Cerebellar cortex (tissue), 1 donor: ENCODE measurements at regions not wholly inside any gene's neighbourhood (a gene's known extent, or its start where the extent isn't known, plus 50 kb on each side); places are given as distances from the start of the nearest gene placed in this dataset.

Experiments used
- DNase-seq: peaks from one replicate; pipeline ENCODE4 v3.0.0-alpha.2; 2015; ENCODE audit warnings: low spot score

- no peak for DNase-seq
Measured at GRCh38 chr2:145689277-145689676, 1169.4 kb upstream of the ZEB2 start.

GRCh38 chr2:145688156-145688555 lies 1168.2 kb upstream of the ZEB2 start:
- DNase-seq, result no peak

- DNase-seq, result no peak
Measured at GRCh38 chr2:145687442-145688134, 1167.7 kb upstream of the ZEB2 start.

GRCh38 chr2:145685383-145686050 lies 1165.6 kb upstream of the ZEB2 start:
- DNase-seq, result no peak

GRCh38 chr2:145682546-145683157 lies 1162.7 kb upstream of the ZEB2 start:
- DNase-seq, result no peak

- DNase-seq, result no peak
Measured at GRCh38 chr2:145680276-145680675, 1160.4 kb upstream of the ZEB2 start.

- DNase-seq, result no peak
Measured at GRCh38 chr2:145677371-145677770, 1157.5 kb upstream of the ZEB2 start.

GRCh38 chr2:145674705-145675104 lies 1154.8 kb upstream of the ZEB2 start:
- no peak for DNase-seq

GRCh38 chr2:145669301-145669700 lies 1149.4 kb upstream of the ZEB2 start:
- no peak for DNase-seq

GRCh38 chr2:145666552-145666951 lies 1146.6 kb upstream of the ZEB2 start:
- no peak for DNase-seq

GRCh38 chr2:145657265-145657664 lies 1137.3 kb upstream of the ZEB2 start:
- no peak for DNase-seq

- DNase-seq, result no peak
Measured at GRCh38 chr2:145655165-145655765, 1135.3 kb upstream of the ZEB2 start.

- DNase-seq, result no peak
Measured at GRCh38 chr2:145654746-145655145, 1134.8 kb upstream of the ZEB2 start.

GRCh38 chr2:145654156-145654555 lies 1134.2 kb upstream of the ZEB2 start:
- no peak for DNase-seq

GRCh38 chr2:145653553-145653952 lies 1133.6 kb upstream of the ZEB2 start:
- no peak for DNase-seq

GRCh38 chr2:145652571-145653545 lies 1132.9 kb upstream of the ZEB2 start:
- no peak for DNase-seq

GRCh38 chr2:145652036-145652435 lies 1132.1 kb upstream of the ZEB2 start:
- no peak for DNase-seq

GRCh38 chr2:145650226-145650625 lies 1130.3 kb upstream of the ZEB2 start:
- DNase-seq, result no peak

GRCh38 chr2:145649061-145649460 lies 1129.1 kb upstream of the ZEB2 start:
- no peak for DNase-seq

- no peak for DNase-seq
Measured at GRCh38 chr2:145644820-145645302, 1124.9 kb upstream of the ZEB2 start.

GRCh38 chr2:145638675-145639074 lies 1118.8 kb upstream of the ZEB2 start:
- no peak for DNase-seq
